Small intestine (tissue), 7 donors: ENCODE measurements at regions not wholly inside any gene's neighbourhood (a gene's known extent, or its start where the extent isn't known, plus 50 kb on each side); places are given as distances from the start of the nearest gene placed in this dataset.
"Not testable (repeated sequence)": the region's sequence is repeated elsewhere in the genome, so short reads cannot be mapped to it uniquely, and the experiment has no call there.

ENCODE experiments used
- DNase-seq, 2 donors: peaks; one replicate each; pipeline versions ENCODE4 v3.0.0 to v3.0.0-alpha.2; 2013
- FAIRE-seq: peaks from 2 replicates; lab custom pipeline; 2012; peaks lifted over from hg19 to GRCh38; lab: Jason Lieb, UNC
- H3K27ac ChIP-seq, 3 donors: one replicate each; pipeline ENCODE4 v1.5.1; 2013; ENCODE audit warnings: low read length in 2 of 3, mild to moderate bottlenecking in 2 of 3, control low read depth in 1 of 3, inconsistent platforms in 1 of 3, low read depth in 1 of 3, moderate library complexity in 1 of 3
- H3K27me3 ChIP-seq, 3 donors: one replicate each; pipeline ENCODE4 v1.6.1; 2013; ENCODE audit warnings: low read length in 3 of 3, inconsistent platforms in 1 of 3; ENCODE audit not compliant: control insufficient read depth in 3 of 3, insufficient read depth in 3 of 3
- H3K36me3 ChIP-seq, 3 donors: one replicate each; pipeline ENCODE4 v1.6.1; 2013; ENCODE audit warnings: low read length in 3 of 3, inconsistent platforms in 1 of 3, low read depth in 1 of 3, mild to moderate bottlenecking in 1 of 3, moderate library complexity in 1 of 3; ENCODE audit not compliant: control insufficient read depth in 3 of 3, insufficient read depth in 2 of 3
- H3K4me1 ChIP-seq, 3 donors: one replicate each; pipeline ENCODE4 v1.6.1; 2013; ENCODE audit warnings: low read length in 2 of 3, inconsistent platforms in 1 of 3, low read depth in 1 of 3, mild to moderate bottlenecking in 1 of 3, moderate library complexity in 1 of 3; ENCODE audit not compliant: control insufficient read depth in 3 of 3, insufficient read depth in 2 of 3
- H3K4me3 ChIP-seq, 3 donors: one replicate each; pipeline ENCODE4 v1.5.1; 2013; ENCODE audit warnings: low read length in 3 of 3, control low read depth in 1 of 3, inconsistent platforms in 1 of 3, low read depth in 1 of 3, mild to moderate bottlenecking in 1 of 3, moderate library complexity in 1 of 3
- H3K9me3 ChIP-seq, 2 donors: one replicate each; pipeline ENCODE4 v1.6.1; 2013; ENCODE audit warnings: low read depth in 1 of 2, low read length in 1 of 2; ENCODE audit not compliant: control insufficient read depth in 2 of 2, insufficient read depth in 1 of 2
- WGBS, 3 donors: extraction: QIAGEN DNeasy Blood & Tissue Kit; methylation state at CpG; one replicate each; pipeline ENCODE4 v1.1.7; 2013; 5-methylcytosine and 5-hydroxymethylcytosine counted together
- donor health status: healthy with polysubstance abuse.
- donor health status: control.
- donor health status: control.
- donor health status: Bipolar disorder and iron deficiency.
- donor health status: healthy.

DNA sequence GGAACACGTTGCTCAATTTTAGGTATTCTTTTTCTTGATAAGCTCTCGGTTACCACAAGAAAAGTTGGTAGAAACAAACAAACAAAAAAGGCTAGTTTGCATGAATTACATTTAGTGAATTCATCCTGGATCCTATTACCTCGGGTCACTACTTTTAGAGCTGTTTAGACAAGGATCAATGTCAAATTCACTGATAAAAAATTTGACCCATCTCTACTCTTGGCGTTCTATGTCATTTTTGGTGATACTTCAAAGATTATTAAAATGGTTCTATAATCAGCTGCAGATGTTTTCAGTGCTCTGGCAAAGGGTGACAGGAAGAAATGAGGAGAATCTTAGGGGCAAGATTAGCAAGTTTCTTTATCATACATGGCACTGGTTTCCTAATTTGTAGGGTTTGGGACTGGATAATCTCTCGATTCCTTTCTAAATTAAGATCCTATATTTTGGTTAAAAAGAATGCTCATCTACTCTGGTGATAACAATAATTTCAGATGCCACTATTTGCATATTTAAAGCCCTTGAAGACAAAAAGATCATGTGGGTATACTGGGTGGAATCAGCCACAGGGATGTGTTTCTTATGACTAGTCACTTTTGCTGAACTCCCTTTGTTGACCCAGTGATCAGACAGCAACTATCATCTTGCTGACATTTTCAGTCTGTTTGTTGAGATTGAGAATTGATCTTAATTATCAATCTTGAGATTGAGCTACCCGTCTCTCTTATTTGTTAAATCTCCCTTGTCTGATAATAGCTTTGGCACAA, 442.9 kb downstream of the AASDHPPT start:
- Histone ChIP-seq H3K9me3 (no peaks in the 10 kb centered on the region), H3K27me3 (no peaks in the 10 kb centered on the region), H3K4me3 (no peak overlapping the region), H3K36me3 (no peaks in the 10 kb centered on the region), H3K27ac (no peak overlapping the region), H3K4me1 (no peaks in the 10 kb centered on the region)
- no peak for DNase-seq
- WGBS, 3 donors = 69 to 83% (median 76%) methylated on average over 6 of the region's 6 CpGs
- FAIRE-seq = no peak

DNA sequence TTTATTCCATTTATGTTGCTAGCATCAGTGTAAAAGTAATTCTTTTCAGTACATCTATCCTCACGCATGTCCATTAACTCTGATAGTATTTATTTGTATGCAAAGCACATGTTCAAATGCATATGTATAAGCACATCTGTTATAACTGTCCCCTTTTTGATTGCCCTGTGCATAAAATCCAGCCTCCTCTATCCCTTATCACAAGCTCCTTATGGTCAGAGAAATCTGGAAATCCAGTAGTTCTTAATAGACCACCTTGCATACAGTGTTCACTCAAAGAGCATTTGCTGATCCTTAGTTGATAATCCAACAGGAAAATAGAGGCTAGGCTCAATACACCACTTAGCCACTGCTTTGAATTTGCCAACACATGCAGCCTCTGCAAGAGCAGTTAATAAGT, 443.5 kb downstream of the AASDHPPT start:
- FAIRE-seq (no peak), DNase-seq (no peak)
- Histone ChIP-seq H3K27ac (no peak overlapping the region), H3K4me1 (no peaks in the 10 kb centered on the region), H3K4me3 (no peak overlapping the region), H3K9me3 (no peaks in the 10 kb centered on the region), H3K27me3 (no peaks in the 10 kb centered on the region), H3K36me3 (no peaks in the 10 kb centered on the region)
- 82 to 98% (median 88%) methylated on average over 1 of the region's 1 CpG for WGBS, 3 donors

DNA sequence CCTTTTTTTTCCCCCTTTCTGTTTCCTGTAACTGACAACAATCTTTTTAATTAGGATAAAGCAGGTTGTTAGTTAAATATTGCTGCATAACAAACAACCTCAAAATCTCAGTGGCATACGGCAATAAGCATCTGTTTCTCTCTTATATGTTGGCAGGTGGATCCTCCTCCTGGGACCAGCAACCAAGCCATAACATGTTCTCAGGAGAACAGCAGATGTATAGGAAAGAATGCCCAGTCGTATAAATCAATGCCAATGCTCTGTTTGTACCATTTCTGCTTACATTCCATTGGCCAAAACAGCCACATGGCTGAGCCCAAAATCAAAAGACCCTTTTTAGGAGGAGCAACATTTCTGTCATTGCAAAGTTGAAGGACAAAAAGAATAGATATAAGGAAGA, 445.7 kb downstream of the AASDHPPT start:
- Histone ChIP-seq H3K36me3 (no peaks in the 10 kb centered on the region), H3K4me3 (no peak overlapping the region), H3K4me1 (no peaks in the 10 kb centered on the region), H3K27me3 (no peaks in the 10 kb centered on the region), H3K27ac (no peak overlapping the region), H3K9me3 (no peaks in the 10 kb centered on the region)
- FAIRE-seq (no peak), DNase-seq (no peak)
- 70 to 75% (median 73%) methylated on average over 2 of the region's 2 CpGs for WGBS, 3 donors

DNA sequence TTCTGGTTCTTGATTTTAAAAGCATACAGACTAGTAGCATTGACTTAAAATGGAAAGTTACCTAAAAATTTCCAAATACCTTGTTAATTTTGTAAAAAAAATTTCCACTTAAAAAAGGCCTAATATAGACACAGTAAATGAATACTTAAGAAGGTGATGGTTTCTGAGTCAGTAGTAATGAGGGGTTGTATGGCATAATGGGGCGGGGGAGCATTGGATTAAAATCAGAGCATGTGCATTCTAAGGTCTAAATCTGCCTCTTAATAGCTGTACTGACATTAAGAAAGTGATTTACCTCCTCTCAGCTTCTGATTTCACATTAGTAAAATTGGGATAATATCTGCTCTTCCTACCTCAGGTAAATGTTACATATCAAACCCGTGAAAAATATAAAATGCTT, 446.5 kb downstream of the AASDHPPT start:
- H3K4me3 ChIP-seq = no peak overlapping the region
- 84 to 91% (median 87%) methylated on average over 2 of the region's 2 CpGs for WGBS, 3 donors
- no peak overlapping the region for H3K27ac ChIP-seq
- H3K9me3 ChIP-seq = no peaks in the 10 kb centered on the region
- no peaks in the 10 kb centered on the region for H3K4me1 ChIP-seq
- DNase-seq = no peak
- no peaks in the 10 kb centered on the region for H3K27me3 ChIP-seq
- H3K36me3 ChIP-seq = no peaks in the 10 kb centered on the region
- no peak for FAIRE-seq

DNA sequence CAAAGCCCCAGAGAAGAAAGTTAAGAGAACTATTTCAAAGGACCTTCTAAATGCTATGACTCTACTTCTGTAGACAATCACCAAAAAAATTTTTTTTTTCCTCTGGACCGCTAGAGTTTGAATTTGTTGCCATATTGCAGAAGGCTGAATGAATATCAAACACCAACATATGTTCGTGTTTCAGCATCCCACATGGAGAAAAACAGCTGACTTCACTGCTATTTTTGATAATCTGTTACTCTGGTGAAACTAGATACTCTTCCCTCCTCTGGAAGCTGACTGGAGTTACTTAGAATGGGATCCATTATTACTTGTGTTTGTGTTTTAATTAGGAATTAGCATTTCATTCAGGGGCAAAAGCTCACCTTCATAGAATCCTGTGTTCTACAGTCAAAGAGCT, 447.0 kb downstream of the AASDHPPT start:
- FAIRE-seq = no peak
- DNase-seq = no peak
- Histone ChIP-seq H3K4me1 (no peaks in the 10 kb centered on the region), H3K27me3 (no peaks in the 10 kb centered on the region), H3K36me3 (no peaks in the 10 kb centered on the region), H3K9me3 (no peaks in the 10 kb centered on the region), H3K4me3 (no peak overlapping the region), H3K27ac (no peak overlapping the region)
- WGBS, 3 donors = 70 to 75% (median 74%) methylated on average over 2 of the region's 2 CpGs

DNA sequence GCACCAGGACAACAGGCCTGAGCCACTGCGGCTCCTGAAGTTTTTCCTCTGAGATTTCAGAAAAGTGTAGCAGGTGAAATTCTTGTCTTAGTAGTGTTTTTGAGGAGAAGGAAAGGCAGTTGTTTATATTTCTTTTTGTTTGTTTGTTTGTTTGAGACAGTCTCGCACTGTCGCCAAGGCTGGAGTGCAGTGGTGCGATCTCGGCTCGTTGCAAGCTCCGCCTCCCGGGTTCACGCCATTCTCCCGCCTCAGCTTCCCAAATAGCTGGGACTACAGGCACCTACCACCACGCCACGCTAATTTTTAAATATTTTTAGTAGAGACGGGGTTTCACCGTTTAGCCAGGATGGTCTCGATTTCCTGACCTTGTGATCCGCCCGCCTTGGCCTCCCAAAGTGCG, 454.2 kb downstream of the AASDHPPT start:
- not testable (repeated sequence) for H3K36me3 ChIP-seq, FAIRE-seq, H3K27me3 ChIP-seq, DNase-seq, H3K27ac ChIP-seq, H3K4me1 ChIP-seq, H3K4me3 ChIP-seq, H3K9me3 ChIP-seq
- 86 to 92% (median 88%) methylated on average over 18 of the region's 18 CpGs for WGBS, 3 donors

DNA sequence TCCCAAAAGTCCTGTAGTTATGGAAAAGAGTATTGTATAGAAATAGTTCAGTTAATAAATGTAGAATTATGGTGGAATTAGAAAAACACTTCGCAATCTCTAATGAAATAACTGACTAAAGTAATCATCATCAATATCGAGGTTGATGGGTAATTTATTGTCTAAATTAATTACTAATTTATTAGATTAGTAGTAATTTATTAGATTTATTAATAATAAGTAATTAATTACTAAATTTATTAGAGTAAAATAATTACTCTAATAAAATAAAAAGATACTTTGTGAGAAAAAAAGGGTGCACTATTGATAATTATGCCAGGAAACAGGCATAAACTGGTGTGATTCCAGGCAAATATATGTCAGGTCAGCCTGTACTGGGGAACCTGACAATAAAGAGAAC, 455.6 kb downstream of the AASDHPPT start:
- no peaks in the 10 kb centered on the region for H3K4me1 ChIP-seq
- 71 to 89% (median 80%) methylated on average over 2 of the region's 2 CpGs for WGBS, 3 donors
- DNase-seq = no peak
- no peak overlapping the region for H3K4me3 ChIP-seq
- no peaks in the 10 kb centered on the region for H3K36me3 ChIP-seq
- no peaks in the 10 kb centered on the region for H3K9me3 ChIP-seq
- FAIRE-seq = no peak
- no peaks in the 10 kb centered on the region for H3K27me3 ChIP-seq
- no peak overlapping the region for H3K27ac ChIP-seq

DNA sequence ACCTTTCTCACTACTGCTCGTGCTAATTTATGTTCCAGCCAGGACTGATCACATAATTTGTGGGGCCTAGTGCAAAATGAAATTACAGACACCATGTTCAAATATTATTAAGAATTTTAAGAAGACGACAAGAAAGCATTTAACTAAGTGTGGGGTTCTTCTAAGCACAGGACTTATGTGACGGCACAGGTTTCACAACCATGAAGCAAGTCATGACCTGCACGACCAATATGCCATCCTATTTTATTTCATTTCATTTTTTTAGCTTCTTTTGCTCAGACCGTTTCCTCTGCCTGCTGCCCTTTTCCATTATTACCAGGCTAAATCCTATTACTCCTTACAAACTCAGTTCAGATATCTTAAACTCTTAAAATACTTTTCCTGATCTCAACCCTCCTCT, 462.5 kb downstream of the AASDHPPT start:
- no peak overlapping the region for H3K4me3 ChIP-seq
- no peak for DNase-seq
- no peaks in the 10 kb centered on the region for H3K27me3 ChIP-seq
- no peaks in the 10 kb centered on the region for H3K36me3 ChIP-seq
- WGBS, 3 donors = 81 to 82% (median 81%) methylated on average over 5 of the region's 5 CpGs
- no peak overlapping the region for H3K27ac ChIP-seq
- peaks cover 0 to 4% of the 10 kb centered on the region in 2 donors for H3K9me3 ChIP-seq
- no peak for FAIRE-seq
- H3K4me1 ChIP-seq = no peaks in the 10 kb centered on the region

DNA sequence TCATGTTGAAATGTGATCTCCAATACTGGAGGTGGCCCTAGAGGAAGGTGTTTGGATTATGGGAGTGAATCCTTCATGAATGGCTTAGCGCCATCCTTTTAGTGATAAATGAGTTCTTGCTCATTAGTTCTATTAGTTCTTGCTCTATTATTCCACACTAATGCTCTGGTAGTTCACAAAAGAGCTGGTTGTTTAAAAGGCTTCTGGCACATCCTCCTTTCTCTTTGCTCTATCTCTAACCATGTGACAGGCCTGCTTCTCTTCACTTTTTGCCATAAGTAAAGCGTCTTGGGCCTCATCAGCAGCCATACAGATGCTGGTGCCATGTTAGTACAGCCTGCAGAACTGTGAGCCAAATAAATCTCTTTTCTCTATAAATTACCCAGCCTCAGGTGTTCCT, 469.9 kb downstream of the GUCY1A2 start:
- peaks cover 2 to 22% of the 10 kb centered on the region in 2 donors for H3K9me3 ChIP-seq

More for the DNA sequence above, 469.9 kb downstream of the GUCY1A2 start:
- Histone ChIP-seq H3K27ac (no peak overlapping the region), H3K36me3 (no peaks in the 10 kb centered on the region), H3K27me3 (no peaks in the 10 kb centered on the region), H3K4me3 (no peak overlapping the region), H3K4me1 (no peaks in the 10 kb centered on the region)
- no peak for FAIRE-seq
- no peak for DNase-seq
- WGBS, 3 donors = 61 to 81% (median 74%) methylated on average over 2 of the region's 2 CpGs
